Effector memory CD8-positive, alpha-beta T cell (primary cell): ENCODE measurements at regions not wholly inside any gene's neighbourhood (a gene's known extent, or its start where the extent isn't known, plus 50 kb on each side); places are given as distances from the start of the nearest gene placed in this dataset.

ENCODE experiments used
- ATAC-seq: fragments of 150-1000 bp; cut with Tn5 transposase; replicated peaks from 2 replicates; pipeline ENCODE4 v1.10.0; 2021; ENCODE audit warnings: mild to moderate bottlenecking, moderate library complexity
- DNase-seq, 3 experiments: peaks; one replicate each; pipeline ENCODE4 v3.0.0; 2021
- H3K27ac Mint-ChIP-seq, 2 donors: one replicate each; pipeline ENCODE4 v1.8.0; 2022; ENCODE audit warnings: mild to moderate bottlenecking in 2 of 2, mixed read lengths in 2 of 2, moderate library complexity in 2 of 2
- H3K27me3 Mint-ChIP-seq, 2 donors: one replicate each; pipeline ENCODE4 v1.8.0; 2022; ENCODE audit warnings: mixed read lengths in 2 of 2
- H3K36me3 Mint-ChIP-seq: one replicate; pipeline ENCODE4 v1.8.0; 2022; ENCODE audit warnings: mild to moderate bottlenecking, moderate library complexity, mixed read lengths; ENCODE audit not compliant: insufficient read depth
- H3K4me1 Mint-ChIP-seq, 2 donors: one replicate each; pipeline ENCODE4 v1.8.0; 2022; ENCODE audit warnings: low read depth in 2 of 2, mixed read lengths in 2 of 2
- H3K4me3 Mint-ChIP-seq, 2 donors: one replicate each; pipeline ENCODE4 v1.8.0; 2022; ENCODE audit warnings: mild to moderate bottlenecking in 2 of 2, mixed read lengths in 2 of 2, moderate library complexity in 2 of 2
- H3K9me3 Mint-ChIP-seq, 2 donors: one replicate each; pipeline ENCODE4 v1.8.0; 2022; ENCODE audit warnings: mixed read lengths in 2 of 2

- Mint-ChIP-seq H3K36me3 (no peaks in the 10 kb centered on the region), H3K27me3 (no peaks in the 10 kb centered on the region), H3K4me1 (no peaks in the 10 kb centered on the region), H3K27ac (no peak overlapping the region), H3K9me3 (peaks cover 0 to 4% of the 10 kb centered on the region in 2 donors), H3K4me3 (no peak overlapping the region)
- no peak for DNase-seq
- ATAC-seq, result no peak
Measured at GRCh38 chr21:27646056-27646455, 679.2 kb upstream of the ADAMTS5 start.

- no peak overlapping the region for H3K27ac Mint-ChIP-seq
- DNase-seq (no peak), ATAC-seq (no peak)
- H3K36me3 Mint-ChIP-seq, result no peaks in the 10 kb centered on the region
- peaks cover 0 to 4% of the 10 kb centered on the region in 2 donors for H3K9me3 Mint-ChIP-seq
- H3K4me1 Mint-ChIP-seq, result no peaks in the 10 kb centered on the region
- H3K4me3 Mint-ChIP-seq, result no peak overlapping the region
- no peaks in the 10 kb centered on the region for H3K27me3 Mint-ChIP-seq
Measured at GRCh38 chr21:27645285-27645684, 678.4 kb upstream of the ADAMTS5 start.

- Mint-ChIP-seq H3K27me3 (no peaks in the 10 kb centered on the region), H3K9me3 (peaks cover 0 to 6% of the 10 kb centered on the region in 2 donors), H3K4me1 (no peaks in the 10 kb centered on the region), H3K36me3 (no peaks in the 10 kb centered on the region), H3K27ac (no peak overlapping the region), H3K4me3 (no peak overlapping the region)
- no peak for DNase-seq
- no peak for ATAC-seq
Measured at GRCh38 chr21:27643326-27643725, 676.4 kb upstream of the ADAMTS5 start.

GRCh38 chr21:27639286-27639685, 672.4 kb upstream of the ADAMTS5 start:
- no peak for DNase-seq
- Mint-ChIP-seq H3K4me1 (no peaks in the 10 kb centered on the region), H3K27me3 (no peaks in the 10 kb centered on the region), H3K4me3 (no peak overlapping the region), H3K9me3 (peaks cover 8% of the 10 kb centered on the region in 2 donors), H3K36me3 (no peaks in the 10 kb centered on the region), H3K27ac (no peak overlapping the region)
- no peak for ATAC-seq

- H3K27ac Mint-ChIP-seq, result no peak overlapping the region
- peaks cover 8% of the 10 kb centered on the region in 2 donors for H3K9me3 Mint-ChIP-seq
- H3K27me3 Mint-ChIP-seq, result no peaks in the 10 kb centered on the region
- no peak for ATAC-seq
- no peaks in the 10 kb centered on the region for H3K4me1 Mint-ChIP-seq
- DNase-seq, result no peak
- H3K36me3 Mint-ChIP-seq, result no peaks in the 10 kb centered on the region
- no peak overlapping the region for H3K4me3 Mint-ChIP-seq
Measured at GRCh38 chr21:27636656-27637055, 669.8 kb upstream of the ADAMTS5 start.

- H3K4me3 Mint-ChIP-seq, result no peak overlapping the region
- ATAC-seq (no peak), DNase-seq (no peak)
- H3K9me3 Mint-ChIP-seq, result peaks cover 8% of the 10 kb centered on the region in 2 donors
- H3K4me1 Mint-ChIP-seq, result no peaks in the 10 kb centered on the region
- no peak overlapping the region for H3K27ac Mint-ChIP-seq
- no peaks in the 10 kb centered on the region for H3K36me3 Mint-ChIP-seq
- H3K27me3 Mint-ChIP-seq, result no peaks in the 10 kb centered on the region
Measured at GRCh38 chr21:27633631-27634030, 666.7 kb upstream of the ADAMTS5 start.

- Mint-ChIP-seq H3K36me3 (no peaks in the 10 kb centered on the region), H3K27me3 (no peaks in the 10 kb centered on the region), H3K4me1 (no peaks in the 10 kb centered on the region), H3K27ac (no peak overlapping the region), H3K9me3 (peaks cover 0 to 6% of the 10 kb centered on the region in 2 donors), H3K4me3 (no peak overlapping the region)
- no peak for ATAC-seq
- DNase-seq, result no peak
Measured at GRCh38 chr21:27631471-27631870, 664.6 kb upstream of the ADAMTS5 start.

- H3K27ac Mint-ChIP-seq, result no peak overlapping the region
- H3K36me3 Mint-ChIP-seq, result no peaks in the 10 kb centered on the region
- no peaks in the 10 kb centered on the region for H3K27me3 Mint-ChIP-seq
- DNase-seq (no peak), ATAC-seq (no peak)
- no peak overlapping the region for H3K4me3 Mint-ChIP-seq
- peaks cover 4 to 6% of the 10 kb centered on the region in 2 donors for H3K9me3 Mint-ChIP-seq
- H3K4me1 Mint-ChIP-seq, result no peaks in the 10 kb centered on the region
Measured at GRCh38 chr21:27622631-27623030, 655.7 kb upstream of the ADAMTS5 start.

GRCh38 chr21:27614231-27614630, 647.3 kb upstream of the ADAMTS5 start:
- Mint-ChIP-seq H3K9me3 (peaks cover 6 to 8% of the 10 kb centered on the region in 2 donors), H3K27ac (no peak overlapping the region), H3K27me3 (no peaks in the 10 kb centered on the region), H3K4me1 (no peaks in the 10 kb centered on the region), H3K4me3 (no peak overlapping the region), H3K36me3 (no peaks in the 10 kb centered on the region)
- DNase-seq (no peak), ATAC-seq (no peak)

GRCh38 chr21:27606422-27606821, 639.5 kb upstream of the ADAMTS5 start:
- Mint-ChIP-seq H3K4me1 (no peaks in the 10 kb centered on the region), H3K27ac (no peak overlapping the region), H3K27me3 (no peaks in the 10 kb centered on the region), H3K4me3 (no peak overlapping the region), H3K36me3 (no peaks in the 10 kb centered on the region), H3K9me3 (peaks cover 6 to 9% of the 10 kb centered on the region in 2 donors)
- DNase-seq, result no peak
- no peak for ATAC-seq

GRCh38 chr21:27596196-27596595, 629.3 kb upstream of the ADAMTS5 start:
- Mint-ChIP-seq H3K27ac (no peak overlapping the region), H3K4me1 (no peaks in the 10 kb centered on the region), H3K9me3 (no peaks in the 10 kb centered on the region), H3K36me3 (no peaks in the 10 kb centered on the region), H3K4me3 (no peak overlapping the region), H3K27me3 (no peaks in the 10 kb centered on the region)
- ATAC-seq (no peak), DNase-seq (no peak)

GRCh38 chr21:27595716-27596115, 628.8 kb upstream of the ADAMTS5 start:
- no peak overlapping the region for H3K27ac Mint-ChIP-seq
- no peak overlapping the region for H3K4me3 Mint-ChIP-seq
- no peaks in the 10 kb centered on the region for H3K27me3 Mint-ChIP-seq
- DNase-seq (no peak), ATAC-seq (no peak)
- H3K36me3 Mint-ChIP-seq, result no peaks in the 10 kb centered on the region
- no peaks in the 10 kb centered on the region for H3K4me1 Mint-ChIP-seq
- H3K9me3 Mint-ChIP-seq, result no peaks in the 10 kb centered on the region

- DNase-seq (no peak), ATAC-seq (no peak)
- H3K4me1 Mint-ChIP-seq, result no peaks in the 10 kb centered on the region
- H3K27ac Mint-ChIP-seq, result no peak overlapping the region
- no peaks in the 10 kb centered on the region for H3K27me3 Mint-ChIP-seq
- H3K36me3 Mint-ChIP-seq, result no peaks in the 10 kb centered on the region
- H3K9me3 Mint-ChIP-seq, result no peaks in the 10 kb centered on the region
- H3K4me3 Mint-ChIP-seq, result no peak overlapping the region
Measured at GRCh38 chr21:27590271-27590670, 623.4 kb upstream of the ADAMTS5 start.

- ATAC-seq, result no peak
- no peak overlapping the region for H3K4me3 Mint-ChIP-seq
Measured at GRCh38 chr21:27589781-27590180, 622.9 kb upstream of the ADAMTS5 start.

GRCh38 chr21:27586986-27587385, 620.1 kb upstream of the ADAMTS5 start:
- H3K27ac Mint-ChIP-seq, result no peak overlapping the region
- H3K36me3 Mint-ChIP-seq, result no peaks in the 10 kb centered on the region

More at GRCh38 chr21:27589781-27590180, 622.9 kb upstream of the ADAMTS5 start:
- Mint-ChIP-seq H3K4me1 (no peaks in the 10 kb centered on the region), H3K9me3 (no peaks in the 10 kb centered on the region), H3K27ac (no peak overlapping the region), H3K36me3 (no peaks in the 10 kb centered on the region), H3K27me3 (no peaks in the 10 kb centered on the region)
- no peak for DNase-seq

More at GRCh38 chr21:27586986-27587385, 620.1 kb upstream of the ADAMTS5 start:
- DNase-seq (no peak), ATAC-seq (no peak)
- Mint-ChIP-seq H3K27me3 (no peaks in the 10 kb centered on the region), H3K4me1 (no peaks in the 10 kb centered on the region), H3K4me3 (no peak overlapping the region), H3K9me3 (no peaks in the 10 kb centered on the region)
